Suprapubic skin (tissue), 3 donors: ENCODE measurements at regions not wholly inside any gene's neighbourhood (a gene's known extent, or its start where the extent isn't known, plus 50 kb on each side); places are given as distances from the start of the nearest gene placed in this dataset.

Experiments
- EP300 ChIP-seq: sonication (generic); formaldehyde crosslinking; IDR thresholded peaks from one replicate; pipeline ENCODE4 v1.6.1; 2017; ENCODE audit warnings: antibody characterized with exemption
- TF ChIP-seq, protein P1 (sequence below), 2 donors: fragments of 200-600 bp in 1 of 2; fragments of 450-650 bp in 1 of 2; sonication (generic) in 1 of 2; IDR thresholded peaks; one replicate each; pipeline ENCODE4 v1.5.1; 2016 to 2019; ENCODE audit warnings: antibody characterized with exemption in 2 of 2, mild to moderate bottlenecking in 1 of 2, moderate library complexity in 1 of 2

DNA sequence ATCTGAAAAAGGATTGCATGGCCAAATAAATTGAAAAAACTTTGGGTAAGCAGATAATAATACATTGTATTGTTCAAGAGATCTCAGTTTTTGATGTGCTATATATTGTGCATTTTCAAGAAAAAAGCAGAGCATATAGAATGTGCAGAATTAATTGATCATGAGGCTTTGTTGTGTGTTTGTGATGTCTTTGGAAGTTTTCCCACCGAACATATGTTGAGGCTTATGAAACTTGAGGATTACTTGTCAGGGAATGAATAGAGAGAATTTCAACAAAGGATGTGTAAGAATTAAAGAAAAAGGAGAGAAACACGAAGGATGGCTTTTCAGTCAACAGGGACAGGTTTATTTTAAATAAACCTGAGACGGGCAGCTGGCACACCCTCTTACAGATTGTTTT, 232.5 kb upstream of the POU1F1 start:
- TF ChIP-seq, protein P1, sequence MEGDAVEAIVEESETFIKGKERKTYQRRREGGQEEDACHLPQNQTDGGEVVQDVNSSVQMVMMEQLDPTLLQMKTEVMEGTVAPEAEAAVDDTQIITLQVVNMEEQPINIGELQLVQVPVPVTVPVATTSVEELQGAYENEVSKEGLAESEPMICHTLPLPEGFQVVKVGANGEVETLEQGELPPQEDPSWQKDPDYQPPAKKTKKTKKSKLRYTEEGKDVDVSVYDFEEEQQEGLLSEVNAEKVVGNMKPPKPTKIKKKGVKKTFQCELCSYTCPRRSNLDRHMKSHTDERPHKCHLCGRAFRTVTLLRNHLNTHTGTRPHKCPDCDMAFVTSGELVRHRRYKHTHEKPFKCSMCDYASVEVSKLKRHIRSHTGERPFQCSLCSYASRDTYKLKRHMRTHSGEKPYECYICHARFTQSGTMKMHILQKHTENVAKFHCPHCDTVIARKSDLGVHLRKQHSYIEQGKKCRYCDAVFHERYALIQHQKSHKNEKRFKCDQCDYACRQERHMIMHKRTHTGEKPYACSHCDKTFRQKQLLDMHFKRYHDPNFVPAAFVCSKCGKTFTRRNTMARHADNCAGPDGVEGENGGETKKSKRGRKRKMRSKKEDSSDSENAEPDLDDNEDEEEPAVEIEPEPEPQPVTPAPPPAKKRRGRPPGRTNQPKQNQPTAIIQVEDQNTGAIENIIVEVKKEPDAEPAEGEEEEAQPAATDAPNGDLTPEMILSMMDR (IDR thresholded peaks at IDR 0.05), result no peak
- no peak for TF ChIP-seq EP300
